OCI-LY7 (cell line): ENCODE measurements at regions not wholly inside any gene's neighbourhood (a gene's known extent, or its start where the extent isn't known, plus 50 kb on each side); places are given as distances from the start of the nearest gene placed in this dataset.

Experiments
- BruUV-seq: library from RNA; stranded (reverse); fragments of 400-500 nt; replicated peaks from 2 replicates; lab custom pipeline; 2021; lab: Mats Ljungman, UMichigan
- CTCF ChIA-PET: fragments of 300-600 bp; sonication (Branson Sonifier 250); formaldehyde crosslinking; loops from one replicate; lab custom pipeline; 2022; ENCODE audit warnings: antibody characterized with exemption; ENCODE audit not compliant: unreplicated experiment; lab: Charles Lee
- POLR2A ChIA-PET: fragments of 300-600 bp; sonication (Branson Sonifier 250); formaldehyde crosslinking; loops from one replicate; lab custom pipeline; 2022; ENCODE audit warnings: antibody characterized with exemption; lab: Charles Lee
- DNase-seq: peaks from one replicate; pipeline ENCODE4 v3.0.0-alpha.2; 2015; ENCODE audit warnings: low spot score
- H2AFZ ChIP-seq: fragments of 200-600 bp; sonication (generic), shearing (Covaris generic); 2 replicates; pipeline ENCODE4 v1.6.1; 2014; ENCODE audit warnings: mild to moderate bottlenecking, antibody characterized with exemption, low read length, moderate library complexity
- H3K27ac ChIP-seq: fragments of 200-600 bp; sonication (generic); 2 replicates; pipeline ENCODE4 v1.5.1; 2014; ENCODE audit warnings: mixed run types, low read depth, mild to moderate bottlenecking, moderate library complexity, low read length, inconsistent platforms; ENCODE audit not compliant: poor library complexity, severe bottlenecking
- H3K36me3 ChIP-seq: fragments of 200-600 bp; sonication (generic); 2 replicates; pipeline ENCODE4 v1.6.1; 2014; ENCODE audit warnings: mild to moderate bottlenecking, antibody characterized with exemption, low read length, moderate library complexity, mixed read lengths; ENCODE audit not compliant: insufficient read depth
- H3K4me1 ChIP-seq: fragments of 200-600 bp; sonication (generic); 2 replicates; pipeline ENCODE4 v1.5.1; 2014; ENCODE audit warnings: mild to moderate bottlenecking, low read length; ENCODE audit not compliant: insufficient read depth, poor library complexity, severe bottlenecking
- H3K4me2 ChIP-seq: fragments of 200-600 bp; sonication (generic); 2 replicates; pipeline ENCODE4 v1.6.1; 2014; ENCODE audit warnings: mild to moderate bottlenecking, low read length
- H3K4me3 ChIP-seq: fragments of 200-600 bp; sonication (generic); 2 replicates; pipeline ENCODE4 v1.5.1; 2014; ENCODE audit warnings: mild to moderate bottlenecking, low read depth, low read length; ENCODE audit not compliant: poor library complexity, severe bottlenecking
- H3K79me2 ChIP-seq: fragments of 200-600 bp; sonication (generic); 2 replicates; pipeline ENCODE4 v1.6.1; 2016; ENCODE audit warnings: low read depth, mild to moderate bottlenecking, low read length, moderate library complexity, mixed read lengths; ENCODE audit not compliant: insufficient read depth
- H3K9me2 ChIP-seq: fragments of 200-600 bp; sonication (generic); 2 replicates; pipeline ENCODE4 v1.6.1; 2016; ENCODE audit warnings: mild to moderate bottlenecking, low read length, mixed read lengths; ENCODE audit not compliant: insufficient read depth
- H3K9me3 ChIP-seq: fragments of 200-600 bp; sonication (generic); 2 replicates; pipeline ENCODE4 v1.6.1; 2014; ENCODE audit warnings: mild to moderate bottlenecking, mixed run types, low read length, mixed read lengths
- H4K20me1 ChIP-seq: fragments of 200-600 bp; sonication (generic); 2 replicates; pipeline ENCODE4 v1.6.1; 2014; ENCODE audit warnings: mild to moderate bottlenecking, antibody characterized with exemption, low read length, moderate library complexity, mixed read lengths; ENCODE audit not compliant: insufficient read depth
- CTCF ChIP-seq: fragments of 200-600 bp; sonication (generic); conservative IDR thresholded peaks from 2 replicates; pipeline ENCODE4 v1.5.1; 2014; ENCODE audit warnings: mild to moderate bottlenecking, antibody characterized with exemption, low read length, moderate library complexity, mixed read lengths
- EZH2phosphoT487 ChIP-seq: fragments of 200-600 bp; sonication (generic); IDR thresholded peaks from 2 replicates; pipeline ENCODE4 v1.6.1; 2018; ENCODE audit warnings: low read depth, borderline replicate concordance, mild to moderate bottlenecking, mixed run types, antibody characterized with exemption, low read length, moderate library complexity, mixed read lengths
- intact Hi-C: fragments of 100-400 bp; cut with micrococcal nuclease; formaldehyde crosslinking; loops from one replicate; pipeline ENCODE4 v1.10.0; 2022; ENCODE audit not compliant: unreplicated experiment

- BruUV-seq = no TSS peak
- POLR2A ChIA-PET = interaction anchor here (0.6 kb wide), 1 partner anchor 224 kb away, joined by 3 read pairs; no protein-coding TSS in a partner anchor
- Histone ChIP-seq H3K27ac (no peak overlapping the region), H3K9me2 (no peaks in the 10 kb centered on the region), H3K9me3 (no peaks in the 10 kb centered on the region), H3K4me1 (peaks cover 8% of the 10 kb centered on the region), H3K79me2 (no peaks in the 10 kb centered on the region), H4K20me1 (no peaks in the 10 kb centered on the region), H3K4me2 (no peak overlapping the region), H2AFZ (no peak overlapping the region), H3K36me3 (no peaks in the 10 kb centered on the region), H3K4me3 (no peak overlapping the region)
- DNase-seq = no peak
- CTCF ChIA-PET = no interaction called here
- intact Hi-C loops = no loop called here
- TF ChIP-seq EZH2phosphoT487 (no peak), CTCF (no peak)
These were observed 56.2 kb upstream of the RAPGEF2 start for GRCh38 chr4:159046683-159047082.

- no peaks in the 10 kb centered on the region for H3K36me3 ChIP-seq
- BruUV-seq = no TSS peak
- H3K9me3 ChIP-seq = no peaks in the 10 kb centered on the region
- H3K79me2 ChIP-seq = no peaks in the 10 kb centered on the region
- CTCF ChIA-PET = no interaction called here
- no peak overlapping the region for H3K4me2 ChIP-seq
- DNase-seq = no peak
- H3K4me1 ChIP-seq = peaks cover 15% of the 10 kb centered on the region
- no peak overlapping the region for H2AFZ ChIP-seq
- POLR2A ChIA-PET = interaction anchor here (1.1 kb wide), 1 partner anchor 196 kb away, joined by 3 read pairs; no protein-coding TSS in a partner anchor
- H3K4me3 ChIP-seq = no peak overlapping the region
- H3K27ac ChIP-seq = no peak overlapping the region
- TF ChIP-seq EZH2phosphoT487 (no peak), CTCF (no peak)
- intact Hi-C loops = no loop called here
- no peaks in the 10 kb centered on the region for H4K20me1 ChIP-seq
- no peaks in the 10 kb centered on the region for H3K9me2 ChIP-seq
These were observed 55.3 kb upstream of the RAPGEF2 start for GRCh38 chr4:159047478-159048165.
